ENCODE measurements at regions not wholly inside any gene's neighbourhood (a gene's known extent, or its start where the extent isn't known, plus 50 kb on each side); places are given as distances from the start of the nearest gene placed in this dataset.

DNA sequence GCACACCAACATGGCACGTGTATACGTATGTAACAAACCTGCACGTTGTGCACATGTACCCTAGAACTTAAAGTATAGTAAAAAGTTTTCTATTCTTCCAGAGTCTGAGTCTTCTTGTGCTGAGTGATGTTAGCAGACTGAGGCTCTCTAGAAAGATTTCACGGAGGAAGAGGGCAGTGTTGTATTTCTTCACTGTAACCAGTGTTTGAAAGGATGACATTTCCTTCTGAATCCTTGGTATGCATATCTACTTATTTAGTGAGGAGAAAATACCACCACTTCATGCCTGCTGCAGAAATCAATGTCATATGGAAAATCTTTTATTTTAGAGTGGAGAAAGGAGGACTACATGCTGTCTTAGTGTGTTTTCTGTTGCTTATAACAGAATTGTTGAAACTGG is 357.1 kb downstream of the CCDC85A start:
- DNase-seq (ENCODE audit: low read depth, low spot score) (no peak), FAIRE-seq (no peak)
- Histone ChIP-seq H3K9me1 (replicated peaks; ENCODE audit: control insufficient read depth, extremely low read depth, insufficient read depth, low read length) (no peaks in the 10 kb centered on the region), H3K9me3 (replicated peaks; ENCODE audit: control insufficient read depth, insufficient read depth, low read length) (no peaks in the 10 kb centered on the region), H3K27me3 (ENCODE audit: control insufficient read depth in 2 of 2, insufficient read depth in 2 of 2, low read length in 2 of 2) (peaks cover 0 to 3% of the 10 kb centered on the region in 2 experiments), H4K20me1 (replicated peaks; ENCODE audit: control insufficient read depth, extremely low read depth, insufficient read depth, low read length) (no peaks in the 10 kb centered on the region), H3K36me3 (ENCODE audit: control insufficient read depth in 2 of 2, extremely low read depth in 1 of 2, insufficient read depth in 2 of 2, low read length in 2 of 2) (no peaks in the 10 kb centered on the region), H3K4me1 (ENCODE audit: control insufficient read depth, extremely low read depth, insufficient read depth, low read length) (no peaks in the 10 kb centered on the region), H3K79me2 (ENCODE audit: control insufficient read depth, insufficient read depth, low read length) (no peaks in the 10 kb centered on the region), H3K27ac (ENCODE audit: insufficient read depth, low read depth, low read length) (no peak overlapping the region), H3K9ac (replicated peaks; ENCODE audit: extremely low read depth, insufficient read depth, low read length) (no peak overlapping the region), H2AFZ (ENCODE audit: low read depth, low read length) (no peak overlapping the region), H3K4me3 (replicated peaks in 1 of 3; ENCODE audit: insufficient read depth in 1 of 3, low read depth in 1 of 3, low read length in 3 of 3) (no peak overlapping the region), H3K4me2 (ENCODE audit: insufficient read depth, low read length) (no peak overlapping the region)
- dilution Hi-C loops (cut with MboI; ENCODE audit: extremely low pct_ligation_motif_present, low sequenced_read_pairs), result no loop called here
- intact Hi-C loops (cut with micrococcal nuclease), result no loop called here
- no peak for TF ChIP-seq JUN (IDR thresholded peaks at IDR 0.05; ENCODE audit: borderline replicate concordance, insufficient read depth, insufficient read length, low read depth)
- TF ChIP-seq FOS (IDR thresholded peaks at IDR 0.05; ENCODE audit: borderline replicate concordance, insufficient read depth, low read length), result no peak
- TF ChIP-seq, protein P1, sequence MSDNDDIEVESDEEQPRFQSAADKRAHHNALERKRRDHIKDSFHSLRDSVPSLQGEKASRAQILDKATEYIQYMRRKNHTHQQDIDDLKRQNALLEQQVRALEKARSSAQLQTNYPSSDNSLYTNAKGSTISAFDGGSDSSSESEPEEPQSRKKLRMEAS (IDR thresholded peaks at IDR 0.05; ENCODE audit: insufficient read depth, insufficient read length), result no peak
- TF ChIP-seq POLR2AphosphoS5 (IDR thresholded peaks at IDR 0.05; ENCODE audit: insufficient read depth, low read depth, low read length), result no peak
- TF ChIP-seq, protein P2, sequence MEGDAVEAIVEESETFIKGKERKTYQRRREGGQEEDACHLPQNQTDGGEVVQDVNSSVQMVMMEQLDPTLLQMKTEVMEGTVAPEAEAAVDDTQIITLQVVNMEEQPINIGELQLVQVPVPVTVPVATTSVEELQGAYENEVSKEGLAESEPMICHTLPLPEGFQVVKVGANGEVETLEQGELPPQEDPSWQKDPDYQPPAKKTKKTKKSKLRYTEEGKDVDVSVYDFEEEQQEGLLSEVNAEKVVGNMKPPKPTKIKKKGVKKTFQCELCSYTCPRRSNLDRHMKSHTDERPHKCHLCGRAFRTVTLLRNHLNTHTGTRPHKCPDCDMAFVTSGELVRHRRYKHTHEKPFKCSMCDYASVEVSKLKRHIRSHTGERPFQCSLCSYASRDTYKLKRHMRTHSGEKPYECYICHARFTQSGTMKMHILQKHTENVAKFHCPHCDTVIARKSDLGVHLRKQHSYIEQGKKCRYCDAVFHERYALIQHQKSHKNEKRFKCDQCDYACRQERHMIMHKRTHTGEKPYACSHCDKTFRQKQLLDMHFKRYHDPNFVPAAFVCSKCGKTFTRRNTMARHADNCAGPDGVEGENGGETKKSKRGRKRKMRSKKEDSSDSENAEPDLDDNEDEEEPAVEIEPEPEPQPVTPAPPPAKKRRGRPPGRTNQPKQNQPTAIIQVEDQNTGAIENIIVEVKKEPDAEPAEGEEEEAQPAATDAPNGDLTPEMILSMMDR (IDR thresholded peaks at IDR 0.05; ENCODE audit: extremely low read depth in 1 of 2, insufficient read depth in 1 of 2, low read depth in 1 of 2, low read length in 2 of 2), result no peak
- TF ChIP-seq POLR2A (IDR thresholded peaks at IDR 0.05; ENCODE audit: low read depth, low read length), result no peak
- no peak for TF ChIP-seq EZH2 (IDR thresholded peaks at IDR 0.05; ENCODE audit: borderline replicate concordance, low read depth, low read length, severe bottlenecking)
- BruUV-seq (replicated peaks), result no TSS peak
- ChIA-PET CTCF (no interaction called here), POLR2A (no interaction called here)

All from endothelial cell of umbilical vein (primary cell).